ENCODE measurements at regions not wholly inside any gene's neighbourhood (a gene's known extent, or its start where the extent isn't known, plus 50 kb on each side); places are given as distances from the start of the nearest gene placed in this dataset.

DNA sequence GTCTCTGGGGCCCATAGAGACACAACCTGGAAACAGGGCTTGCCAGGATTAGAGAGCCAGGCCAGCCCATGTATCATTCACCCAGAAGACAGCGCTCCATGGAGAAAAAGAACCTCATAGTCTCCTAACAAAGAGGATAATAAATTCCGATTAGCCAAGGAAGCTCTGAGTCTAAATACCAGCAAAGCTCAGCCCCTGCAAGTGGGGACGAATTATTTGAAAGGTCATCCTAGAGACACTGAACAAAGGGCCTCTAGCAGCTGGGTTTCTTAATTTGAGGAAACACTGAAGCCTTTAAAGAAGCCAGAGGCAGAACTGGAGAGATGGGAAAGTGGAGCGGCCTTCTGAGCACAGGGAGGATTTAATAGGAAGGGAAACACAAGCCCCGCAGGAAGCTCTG is 287.1 kb upstream of the ZNF462 start:
- no peak for DNase-seq

DNA sequence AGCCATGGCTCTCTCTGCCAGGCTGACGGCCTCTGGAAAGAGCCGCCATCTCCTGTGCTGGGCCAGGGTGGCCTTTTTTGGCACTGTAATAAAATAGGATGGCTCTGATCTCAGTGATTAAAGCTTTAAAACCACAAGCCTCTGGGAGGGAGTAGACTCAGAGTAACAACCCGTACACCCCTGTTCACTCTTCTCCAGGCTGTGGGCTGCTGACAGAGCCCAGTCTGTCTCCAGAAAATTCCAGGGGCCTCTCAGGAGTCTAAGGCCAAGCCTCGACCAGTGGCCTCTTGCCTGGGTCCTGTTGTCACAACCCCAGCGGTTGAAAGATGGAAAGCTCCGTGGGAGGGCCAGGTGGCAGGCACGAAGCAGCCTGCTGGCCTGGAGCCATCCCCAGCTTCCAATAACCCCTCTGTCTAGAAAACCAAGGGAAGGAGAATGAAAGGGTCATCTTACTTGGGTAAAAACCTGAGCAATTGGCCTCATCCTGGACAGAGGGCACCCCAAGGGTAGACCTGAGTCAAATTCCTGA is 286.7 kb upstream of the ZNF462 start:
- DNase-seq = no peak

DNA sequence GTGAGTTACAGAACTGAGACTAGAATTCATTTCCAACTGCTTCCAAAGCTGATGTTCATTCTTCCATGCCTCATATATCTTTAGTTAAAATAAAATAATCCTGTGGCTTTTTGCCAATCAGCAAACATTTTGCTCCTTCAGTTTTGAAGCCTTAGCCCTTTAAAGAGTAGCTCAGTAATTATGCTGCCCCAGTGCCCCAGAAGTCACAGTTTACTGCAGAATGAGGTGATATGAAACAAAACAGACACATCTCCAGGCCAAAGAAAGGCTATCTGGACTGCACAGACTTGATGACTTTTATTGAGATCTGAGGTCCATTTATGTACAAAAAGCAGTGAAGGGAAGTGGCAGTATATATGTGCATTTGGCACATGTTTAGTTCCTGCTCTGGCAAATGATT is 285.8 kb upstream of the ZNF462 start:
- no peak for DNase-seq

DNA sequence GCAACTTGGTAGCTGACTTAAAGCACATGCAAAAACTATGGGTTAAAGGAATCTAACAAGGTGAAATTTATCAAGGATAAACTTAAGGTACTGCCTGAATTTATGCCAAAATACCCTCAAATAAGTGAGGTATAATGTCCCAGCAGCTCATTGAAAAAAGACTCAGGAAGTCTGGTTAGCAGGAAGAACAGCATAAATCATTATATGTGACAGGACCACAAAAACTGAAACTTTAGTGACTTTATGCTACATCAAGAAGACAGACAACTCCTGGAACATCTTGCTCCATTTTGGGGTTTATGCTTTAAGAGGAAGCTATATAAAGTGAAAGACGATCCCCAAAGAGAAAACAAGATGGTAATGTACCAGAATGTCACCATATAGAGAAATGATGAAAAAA is 282.4 kb upstream of the ZNF462 start:
- DNase-seq = no peak

DNA sequence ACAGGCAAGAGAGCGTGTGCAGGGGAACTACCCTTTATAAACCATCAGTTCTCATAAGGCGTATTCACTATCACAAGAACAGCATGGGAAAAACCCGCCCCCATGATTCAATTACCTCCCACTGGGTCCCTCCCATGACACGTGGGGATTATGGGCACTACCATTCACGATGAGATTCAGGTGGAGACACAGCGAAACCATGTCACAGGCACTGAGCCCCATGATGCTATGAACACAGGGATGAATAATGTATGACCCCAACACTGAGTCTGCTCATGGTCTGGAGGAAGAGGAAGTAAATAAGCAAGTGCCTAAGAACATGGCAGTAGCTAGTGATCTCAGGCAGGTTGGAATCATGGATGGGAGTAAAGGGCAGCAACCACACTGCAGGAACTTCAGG is 281.0 kb upstream of the ZNF462 start:
- no peak for DNase-seq

DNA sequence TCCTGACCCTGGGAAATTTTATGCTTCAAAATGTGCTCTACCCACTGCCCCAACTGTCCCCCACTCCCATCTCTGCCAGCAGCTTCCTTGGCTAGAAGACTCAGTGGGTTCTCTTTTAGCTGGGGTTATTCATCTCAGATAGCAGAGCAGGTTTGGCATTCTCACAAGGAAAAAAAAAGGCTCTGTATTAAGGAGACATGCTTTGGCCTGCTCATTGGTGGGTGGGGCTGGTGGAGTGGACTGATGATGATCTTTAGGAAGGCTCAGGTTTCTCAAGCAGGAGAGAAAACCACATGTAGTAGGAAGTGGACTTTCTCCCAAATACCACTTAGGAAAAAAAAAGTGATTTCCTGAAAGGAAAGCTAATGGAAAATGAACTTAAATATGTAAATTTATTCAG is 279.2 kb upstream of the ZNF462 start:
- DNase-seq = no peak

DNA sequence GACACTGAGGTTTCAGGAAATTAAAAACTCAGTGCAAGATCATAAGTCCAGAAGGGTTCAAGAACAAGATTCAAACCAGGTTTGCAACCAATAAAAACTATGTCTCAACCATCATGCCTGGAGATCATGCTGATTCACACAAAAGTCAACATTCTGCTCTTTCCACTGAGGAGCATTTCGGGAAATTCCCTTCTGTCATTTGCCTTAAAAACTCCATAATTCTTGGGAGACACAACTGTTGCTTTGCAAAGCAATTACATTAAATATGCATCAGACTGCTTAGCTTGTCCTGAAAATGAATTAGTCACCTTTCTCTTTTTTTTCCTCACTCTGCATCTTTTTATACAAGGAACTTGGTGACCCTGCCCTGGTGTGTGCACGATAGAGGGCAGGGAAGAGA is 275.9 kb upstream of the ZNF462 start:
- no peak for DNase-seq

DNA sequence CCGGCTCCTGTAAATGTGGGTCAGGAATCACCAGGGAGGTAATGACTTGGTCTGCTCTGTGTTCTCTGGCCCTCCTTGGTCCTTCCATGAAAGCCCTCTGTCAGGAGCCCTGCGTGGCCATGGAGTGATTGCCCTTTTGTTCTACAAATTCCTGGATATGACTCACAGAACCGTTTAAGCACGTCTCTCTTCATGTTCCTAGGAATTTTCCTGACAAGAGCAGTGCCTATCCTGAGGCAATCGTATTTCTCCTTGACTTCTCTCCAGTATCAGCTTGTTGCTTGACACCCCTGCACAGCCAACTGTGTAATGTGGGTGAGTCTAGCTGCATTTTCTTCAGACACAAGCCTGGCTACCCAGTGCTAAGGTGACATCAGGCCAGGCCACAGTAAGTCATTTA is 274.3 kb upstream of the ZNF462 start:
- DNase-seq = no peak

DNA sequence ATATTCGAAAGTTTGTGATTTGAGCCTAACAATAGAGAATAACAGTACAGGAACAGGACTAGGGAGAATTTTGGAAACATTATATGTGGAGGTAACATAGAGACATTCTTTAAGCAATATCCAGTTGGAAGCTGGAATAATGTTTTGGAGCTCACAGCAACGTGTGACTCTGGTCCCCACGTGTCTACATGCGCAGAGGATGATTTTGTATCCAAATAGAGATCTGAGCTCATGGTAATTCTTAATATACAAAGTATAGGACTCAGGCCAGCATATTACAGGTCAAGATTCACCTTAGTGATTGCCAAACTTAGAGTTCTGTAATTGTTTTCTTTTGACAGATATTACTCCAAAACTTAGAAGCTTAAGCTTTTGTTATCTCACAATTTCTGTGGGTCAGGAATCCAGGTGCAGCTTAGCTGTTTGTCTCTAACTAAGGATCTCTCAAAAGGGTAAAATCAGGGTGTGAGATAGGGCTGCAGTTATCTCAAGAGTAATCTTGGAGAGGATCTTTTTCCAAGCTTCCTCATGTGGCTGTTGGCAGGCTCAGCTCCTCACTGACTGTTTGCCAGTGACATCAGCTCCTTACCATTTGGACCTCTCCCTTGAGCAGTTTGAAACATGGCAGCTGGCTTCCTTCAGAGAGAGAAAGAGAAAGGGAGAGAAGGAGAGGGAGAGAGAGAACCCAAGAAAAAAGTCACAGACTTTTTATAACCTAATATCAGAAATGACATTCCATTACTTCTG is 272.0 kb upstream of the ZNF462 start:
- DNase-seq = no peak

DNA sequence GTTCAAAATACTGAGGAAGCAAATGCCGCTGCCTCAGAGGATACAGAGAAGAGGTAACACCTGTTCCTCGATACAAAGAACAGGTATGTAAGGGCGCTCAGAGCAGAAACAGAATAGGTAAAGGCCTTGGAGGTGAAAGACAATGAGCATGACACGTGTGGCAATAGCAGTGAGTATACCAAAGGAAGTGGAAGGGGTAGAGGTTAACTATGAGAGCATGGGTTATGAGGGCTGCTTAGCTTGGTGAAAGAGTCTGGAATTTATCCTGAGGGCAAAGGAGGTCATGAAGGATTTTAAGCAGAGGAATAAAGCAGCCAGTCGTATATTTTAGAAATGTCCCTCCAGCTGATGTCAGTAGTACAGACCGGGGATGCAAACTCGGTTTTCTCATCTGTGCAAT is 269.8 kb upstream of the ZNF462 start:
- DNase-seq = no peak

DNA sequence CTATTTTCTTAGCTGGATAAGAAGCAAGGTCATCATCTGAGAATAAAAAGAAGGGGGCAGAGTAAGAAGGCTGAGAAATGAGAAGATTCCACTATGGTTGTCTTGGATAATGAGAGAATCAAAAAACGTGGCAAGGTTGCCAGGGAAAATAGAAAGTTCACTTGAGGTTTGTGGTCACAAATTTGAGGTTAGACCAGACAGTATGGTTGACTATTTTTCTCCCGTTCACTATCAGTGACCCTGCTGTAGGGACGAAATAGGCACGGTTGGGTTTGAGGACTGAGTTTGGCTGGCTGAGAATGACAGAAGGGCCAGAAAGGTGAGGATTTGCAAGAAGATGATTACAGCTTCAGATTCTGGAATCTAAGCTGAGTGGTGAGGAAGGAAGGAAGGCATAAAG is 266.0 kb upstream of the ZNF462 start:
- DNase-seq = no peak

DNA sequence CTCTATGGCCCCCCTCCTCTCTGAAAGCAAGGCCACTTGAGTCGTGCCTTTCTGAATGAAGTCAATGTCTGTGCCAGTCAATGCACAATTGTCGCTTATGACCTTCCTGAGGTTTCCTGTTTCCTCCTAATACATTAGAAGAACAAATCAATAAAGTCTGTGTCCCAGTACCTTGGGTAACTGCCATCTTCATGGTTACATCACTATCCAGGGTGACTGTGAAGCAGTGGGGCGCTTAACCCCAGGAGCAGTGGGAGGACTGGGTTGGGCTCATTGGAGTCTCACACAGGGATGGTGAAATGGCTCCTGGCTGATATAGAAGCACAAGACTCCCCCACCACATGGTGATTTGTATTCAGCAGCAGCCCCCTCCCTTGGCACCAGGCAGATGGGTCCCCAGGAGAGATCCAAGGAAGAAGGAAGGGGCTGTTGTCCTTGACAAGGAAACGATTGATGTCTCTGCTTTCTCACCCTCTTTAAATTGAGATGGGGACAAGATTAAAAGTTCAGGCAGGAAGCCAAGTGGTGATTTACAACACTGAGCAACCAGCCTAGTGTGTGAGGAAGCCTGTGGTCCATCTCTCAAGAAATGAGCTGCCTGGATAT is 261.9 kb upstream of the ZNF462 start:
- DNase-seq = no peak

DNA sequence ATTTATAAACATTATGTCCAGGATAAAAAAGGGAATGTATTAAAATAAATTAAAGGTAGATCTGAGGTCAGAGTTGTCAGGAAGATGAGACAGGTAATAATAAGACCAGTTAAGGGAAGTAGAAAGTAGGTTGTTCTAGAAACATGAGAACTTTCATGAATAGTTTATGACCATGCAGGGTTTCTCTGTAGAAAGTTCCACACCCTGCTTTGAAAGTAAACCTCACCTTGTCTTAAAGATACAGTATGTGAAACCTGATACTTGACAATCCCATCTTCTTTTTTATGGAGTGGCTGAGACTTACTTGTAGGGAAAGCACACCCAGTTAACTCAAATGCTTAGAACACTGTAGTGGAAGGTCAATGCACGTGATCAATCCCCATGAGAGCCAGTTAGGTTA is 260.6 kb upstream of the ZNF462 start:
- DNase-seq = no peak

DNA sequence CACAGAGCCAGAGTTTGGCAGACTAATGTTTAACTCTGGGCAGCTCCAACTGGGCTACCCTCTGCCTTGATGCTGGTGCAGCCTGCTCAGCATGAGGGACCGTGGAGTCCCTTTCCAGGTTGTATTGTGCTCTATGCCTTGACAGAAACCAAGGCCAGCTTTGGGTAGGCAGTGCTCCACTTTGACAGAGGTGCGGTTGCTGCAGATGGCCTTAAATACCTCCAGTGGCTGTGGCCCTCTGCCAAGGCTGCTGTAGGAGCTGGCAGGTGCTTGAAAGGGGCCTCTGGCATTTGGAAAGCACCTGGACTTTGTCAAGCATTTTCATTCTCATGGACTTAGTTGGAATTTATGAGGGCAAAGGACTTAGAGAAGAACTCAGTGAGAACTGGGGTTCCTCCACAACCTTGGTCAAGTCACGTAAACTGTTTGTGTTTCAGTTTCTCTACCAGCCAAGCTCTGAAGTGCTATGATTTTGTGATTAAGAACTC is 249.7 kb upstream of the ZNF462 start:
- DNase-seq = peak; percentile 0

DNA sequence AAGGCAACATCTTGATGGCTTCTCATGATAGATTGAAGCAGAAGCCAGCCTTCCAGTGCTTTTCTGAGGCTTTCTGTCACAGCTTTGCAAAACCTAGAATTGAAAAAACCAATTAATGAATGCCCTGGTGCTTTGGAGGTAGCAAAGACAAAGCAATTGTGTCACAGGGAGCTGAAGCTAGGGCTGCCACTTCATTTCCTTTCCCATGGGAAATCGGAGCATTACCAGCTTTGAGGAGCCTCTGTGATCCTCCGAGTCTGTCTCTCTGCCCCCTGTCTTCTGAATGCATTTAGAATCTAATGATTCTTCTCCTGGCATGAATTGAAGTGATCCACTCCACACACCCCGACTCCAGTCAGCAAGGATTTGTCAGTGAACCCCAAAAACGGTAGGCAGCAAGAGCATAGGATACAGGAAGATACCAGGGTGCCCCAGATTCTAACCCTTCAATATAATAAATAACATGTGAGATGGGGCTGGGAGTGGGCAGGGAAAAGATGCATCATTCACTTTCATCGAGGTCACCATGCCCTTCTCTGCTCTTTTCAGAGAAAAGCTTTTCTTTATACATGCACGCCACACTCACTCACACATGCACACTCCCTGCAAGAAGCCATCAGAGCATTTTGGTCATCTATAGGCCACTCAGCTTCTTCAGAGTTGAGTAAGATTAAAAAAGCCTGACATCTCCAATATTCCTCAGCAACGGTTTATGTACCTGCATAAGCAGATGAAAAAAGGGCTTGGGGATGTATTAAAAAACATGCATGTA is 247.7 kb upstream of the ZNF462 start:
- no peak for DNase-seq

DNA sequence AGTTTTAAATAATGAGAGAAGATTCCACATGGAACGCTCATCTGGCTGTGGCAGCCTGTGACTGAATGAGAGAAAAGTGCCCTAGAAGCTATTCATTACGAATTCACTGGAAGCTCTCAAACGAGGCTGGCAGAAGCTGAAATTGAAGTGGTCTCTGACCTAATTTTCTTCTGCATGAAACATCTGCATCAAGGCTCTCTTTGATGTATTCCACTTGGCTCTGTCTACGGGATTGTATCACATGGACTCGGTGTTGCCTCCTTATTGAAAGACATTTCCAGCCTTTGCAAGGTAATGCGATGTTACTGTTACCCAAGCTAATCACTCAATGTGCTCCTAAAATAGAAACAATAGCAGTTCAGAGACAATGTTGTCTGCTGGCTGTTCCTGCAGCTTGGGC is 246.9 kb upstream of the ZNF462 start:
- no peak for DNase-seq

DNA sequence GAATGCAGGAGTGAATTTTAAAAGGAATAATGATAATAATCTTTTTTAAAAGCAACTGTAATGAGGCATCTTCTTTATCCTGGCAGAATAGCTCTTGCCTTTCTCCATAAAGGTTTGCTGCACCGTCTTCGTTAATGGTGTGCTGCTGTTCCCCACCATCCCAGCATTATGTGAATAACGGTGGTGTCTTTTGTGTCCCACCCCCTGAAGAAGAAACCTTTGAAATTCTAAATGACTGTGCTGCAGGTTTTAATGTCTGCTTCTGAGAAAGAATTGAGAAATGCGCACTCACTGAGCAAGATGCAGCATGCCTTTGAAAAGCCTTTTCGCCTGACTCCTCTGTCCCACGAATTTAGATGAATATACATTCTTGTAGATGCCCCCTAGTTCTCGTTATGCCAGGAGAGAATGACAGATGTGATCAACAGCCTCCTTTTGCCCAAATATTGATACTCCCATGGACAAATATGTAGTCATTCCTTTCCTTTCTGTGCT is 246.1 kb upstream of the ZNF462 start:
- DNase-seq = no peak

DNA sequence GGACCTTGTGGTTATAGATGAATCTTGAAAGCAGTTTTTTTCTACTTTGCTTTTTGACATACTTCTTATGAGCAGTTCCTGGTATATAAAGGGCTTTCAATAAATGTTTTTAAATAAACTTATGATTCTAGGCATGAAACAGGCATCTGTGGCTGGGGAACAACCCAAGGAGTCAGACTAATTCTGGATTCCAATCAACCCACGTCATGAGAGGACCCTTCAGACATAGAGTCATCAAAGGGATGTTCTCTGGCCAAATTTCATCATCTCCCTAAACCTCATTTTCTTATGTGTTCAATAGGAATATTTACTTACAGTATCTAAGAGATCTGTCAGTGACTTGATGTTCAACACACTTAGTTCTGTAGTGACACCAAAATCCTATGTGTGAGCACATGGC is 243.8 kb upstream of the ZNF462 start:
- DNase-seq = no peak

DNA sequence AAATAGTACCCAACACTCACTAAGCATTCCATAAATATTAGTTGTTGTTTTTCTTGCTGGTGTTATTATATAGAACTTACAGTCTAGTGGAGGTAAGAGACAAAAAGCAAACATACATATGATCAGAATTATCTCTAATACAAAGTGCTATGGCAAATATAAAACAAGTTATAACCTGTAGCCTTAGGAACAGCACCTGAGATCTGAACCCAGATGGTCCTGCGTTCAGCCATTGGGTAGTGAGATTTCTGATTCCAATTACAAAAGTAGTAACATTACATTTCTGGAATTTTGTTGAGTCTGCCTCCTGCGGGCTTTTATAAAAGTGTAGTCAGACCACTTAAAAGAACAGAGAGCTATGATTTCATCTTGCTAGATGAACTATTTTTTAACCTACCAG is 242.9 kb upstream of the ZNF462 start:
- no peak for DNase-seq

DNA sequence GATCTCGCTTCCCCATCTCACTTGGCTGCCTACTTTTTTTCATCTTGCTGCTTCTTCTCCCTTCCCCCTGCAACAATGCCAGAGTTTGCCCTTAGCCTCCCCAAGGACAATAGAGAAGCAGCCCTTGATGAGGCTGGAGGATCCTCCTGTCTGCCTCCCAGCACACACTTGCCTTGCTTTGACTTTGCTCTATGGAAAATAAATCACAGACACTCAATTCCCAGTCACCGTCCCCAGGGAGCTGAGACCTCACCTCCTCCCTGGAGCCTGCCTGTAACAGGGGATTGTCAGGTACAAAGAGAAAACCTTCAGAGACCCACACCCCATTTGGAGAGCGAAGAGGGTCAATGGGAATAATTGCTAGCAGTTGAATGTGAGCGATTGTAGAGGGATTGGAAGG is 242.1 kb upstream of the ZNF462 start:
- DNase-seq = no peak

DNA sequence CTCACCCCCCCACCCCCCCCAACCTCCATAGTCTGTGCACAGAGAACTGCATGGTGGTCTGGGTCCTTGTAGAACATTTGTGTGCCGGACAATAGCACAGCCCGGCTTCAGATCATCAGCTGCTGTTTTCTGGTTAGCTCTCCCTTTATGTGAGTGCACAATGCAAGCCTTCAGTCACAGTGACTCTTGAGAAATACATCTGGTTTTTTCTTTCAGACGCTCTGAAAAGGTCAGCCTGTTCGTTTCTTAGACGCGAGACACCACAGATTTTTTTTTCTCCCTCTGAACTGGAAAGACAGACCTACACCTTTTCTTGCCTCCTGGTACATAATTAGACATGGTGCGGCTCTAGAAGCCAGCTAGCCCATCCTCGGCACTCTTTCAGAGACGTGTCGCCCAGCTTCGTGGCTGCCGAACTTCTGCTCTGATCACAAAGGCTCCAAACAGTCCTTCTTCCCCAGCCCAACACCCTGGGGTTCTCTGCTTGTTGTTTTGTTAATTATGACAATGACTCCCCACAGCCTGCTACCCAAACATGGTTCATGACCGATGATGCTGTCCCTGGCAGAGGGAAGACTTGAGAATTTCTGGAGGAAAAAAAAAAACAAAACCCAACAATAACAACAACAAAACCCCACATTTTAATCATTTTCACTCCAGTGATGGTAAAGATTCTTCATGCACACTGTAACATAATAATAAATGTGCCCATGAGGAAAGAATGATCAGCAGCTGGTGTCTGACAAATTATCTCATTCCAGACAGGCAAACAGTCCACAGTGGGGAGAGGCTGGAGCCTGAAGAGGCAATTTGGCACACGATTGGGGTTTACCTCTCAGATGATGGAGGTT is 241.4 kb upstream of the ZNF462 start:
- DNase-seq = no peak

DNA sequence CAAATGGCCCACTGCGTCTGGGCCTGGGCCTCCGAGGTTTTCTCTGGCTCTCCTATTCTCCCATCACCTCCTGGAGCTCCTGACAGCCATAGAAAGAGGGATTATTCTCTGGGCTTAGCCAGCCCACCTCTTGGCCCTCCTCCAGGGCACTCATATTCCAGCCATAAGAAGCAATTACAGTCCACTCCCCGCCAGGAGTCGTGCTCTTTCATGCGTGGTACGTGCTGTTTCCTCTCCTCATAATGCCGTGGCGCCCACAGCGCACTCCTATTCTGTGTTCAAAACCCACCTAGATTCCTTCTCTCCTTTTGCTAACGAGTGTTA is 240.8 kb upstream of the ZNF462 start:
- no peak for DNase-seq

DNA sequence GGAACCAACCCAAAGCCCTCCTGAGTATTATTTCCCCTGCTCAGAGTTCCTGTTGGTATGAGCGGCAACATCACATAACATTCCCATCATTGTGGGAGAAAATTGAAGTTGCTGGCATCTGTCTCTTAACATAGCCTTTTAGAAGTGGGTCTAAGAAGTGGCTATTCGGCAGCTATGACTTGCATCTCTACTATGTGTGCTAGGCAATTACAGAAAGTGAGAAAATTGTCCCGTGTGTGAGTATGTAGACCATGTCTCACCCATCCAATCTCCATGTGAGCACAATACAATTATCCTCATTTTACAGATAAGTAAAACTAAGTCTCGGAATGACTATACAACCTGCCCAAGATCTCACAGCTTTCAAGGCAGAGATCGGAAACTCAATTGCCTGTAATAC is 239.4 kb upstream of the ZNF462 start:
- no peak for DNase-seq

All from DMS79 treated with DMSO at 0.1 percent for 48 hours (cell line).